ENCODE measurements at regions not wholly inside any gene's neighbourhood (a gene's known extent, or its start where the extent isn't known, plus 50 kb on each side); places are given as distances from the start of the nearest gene placed in this dataset.
"Not testable (repeated sequence)": the region's sequence is repeated elsewhere in the genome, so short reads cannot be mapped to it uniquely, and the experiment has no call there.

- Mint-ChIP-seq H3K27ac (no peak overlapping the region), H3K4me1 (no peaks in the 10 kb centered on the region), H3K9me3 (no peaks in the 10 kb centered on the region), H3K36me3 (no peaks in the 10 kb centered on the region), H3K4me3 (no peak overlapping the region), H3K27me3 (no peaks in the 10 kb centered on the region)
- CTCF ChIA-PET (ENCODE audit: partially characterized antibody): interaction anchor here (1.0 to 1.9 kb wide), 3 partner anchors 12 to 366 kb away, joined by 3 to 10 read pairs (median 3); partner anchors contain the start of gene RAP2C
- Histone ChIP-seq H3K4me1 (ENCODE audit: insufficient read depth, low read length) (no peaks in the 10 kb centered on the region), H3K27me3 (ENCODE audit: insufficient read depth, low read length) (no peaks in the 10 kb centered on the region), H3K27ac (ENCODE audit: low read depth, low read length) (no peak overlapping the region), H3K4me3 (ENCODE audit: low read length in 2 of 2) (no peak overlapping the region), H3K36me3 (ENCODE audit: insufficient read depth, low read length) (no peaks in the 10 kb centered on the region), H3K9me3 (ENCODE audit: control insufficient read depth in 1 of 2, low read length in 2 of 2) (no peaks in the 10 kb centered on the region)
- intact Hi-C loops (cut with micrococcal nuclease): loop anchor here (5.0 to 10.0 kb wide), 2 partner anchors 131 to 439 kb away; no protein-coding TSS in a partner anchor
- DNase-seq: no peak
- POLR2A ChIA-PET (ENCODE audit: partially characterized antibody): no interaction called here
Observed at GRCh38 chrX:131853440-131853839, 169.7 kb upstream of the STK26 start.

- Mint-ChIP-seq H3K9me3 (no peaks in the 10 kb centered on the region), H3K36me3 (no peaks in the 10 kb centered on the region), H3K4me3 (no peak overlapping the region), H3K27me3 (no peaks in the 10 kb centered on the region), H3K4me1 (no peaks in the 10 kb centered on the region), H3K27ac (no peak overlapping the region)
- no peak overlapping the region for H3K27ac ChIP-seq (ENCODE audit: low read depth, low read length)
- CTCF ChIA-PET (ENCODE audit: partially characterized antibody): interaction anchor here (0.7 to 1.9 kb wide), 8 partner anchors 13 to 760 kb away, joined by 3 to 10 read pairs (median 6); partner anchors contain the start of genes RAP2C and STK26
- H3K4me3 ChIP-seq (ENCODE audit: low read length in 2 of 2): no peak overlapping the region
- H3K36me3 ChIP-seq (ENCODE audit: insufficient read depth, low read length): no peaks in the 10 kb centered on the region
- no peaks in the 10 kb centered on the region for H3K27me3 ChIP-seq (ENCODE audit: insufficient read depth, low read length)
- DNase-seq: peak in 4 of 5 donors; percentile 26 to 33 (median 30)
- no peaks in the 10 kb centered on the region for H3K4me1 ChIP-seq (ENCODE audit: insufficient read depth, low read length)
- intact Hi-C loops (cut with micrococcal nuclease): loop anchor here (1.0 to 10.0 kb wide), 3 partner anchors 130 to 438 kb away; partner anchors contain the start of gene RAP2C
- H3K9me3 ChIP-seq (ENCODE audit: control insufficient read depth in 1 of 2, low read length in 2 of 2): no peaks in the 10 kb centered on the region
- POLR2A ChIA-PET (ENCODE audit: partially characterized antibody): interaction anchor here (0.6 kb wide), 1 partner anchor 1985 kb away, joined by 3 read pairs; no protein-coding TSS in a partner anchor
Observed at GRCh38 chrX:131854581-131854980, 168.5 kb upstream of the STK26 start.

GRCh38 chrX:131861088-131861787 is 161.9 kb upstream of the STK26 start:
- H3K9me3 Mint-ChIP-seq: peaks cover 0 to 3% (median 0%) of the 10 kb centered on the region in 8 donors
- no peaks in the 10 kb centered on the region for H3K27me3 ChIP-seq (ENCODE audit: insufficient read depth, low read length)
- H3K27me3 Mint-ChIP-seq: no peaks in the 10 kb centered on the region
- no peak overlapping the region for H3K27ac ChIP-seq (ENCODE audit: low read depth, low read length)
- ChIA-PET CTCF (ENCODE audit: partially characterized antibody) (no interaction called here), POLR2A (ENCODE audit: partially characterized antibody) (no interaction called here)
- H3K9me3 ChIP-seq (ENCODE audit: control insufficient read depth in 1 of 2, low read length in 2 of 2): no peaks in the 10 kb centered on the region
- H3K4me1 ChIP-seq (ENCODE audit: insufficient read depth, low read length): no peaks in the 10 kb centered on the region
- no peaks in the 10 kb centered on the region for H3K36me3 ChIP-seq (ENCODE audit: insufficient read depth, low read length)
- H3K4me3 Mint-ChIP-seq: no peak overlapping the region
- no peak overlapping the region for H3K4me3 ChIP-seq (ENCODE audit: low read length in 2 of 2)
- intact Hi-C loops (cut with micrococcal nuclease): no loop called here
- H3K4me1 Mint-ChIP-seq: no peaks in the 10 kb centered on the region
- no peaks in the 10 kb centered on the region for H3K36me3 Mint-ChIP-seq
- no peak for DNase-seq
- no peak overlapping the region for H3K27ac Mint-ChIP-seq

- Mint-ChIP-seq H3K27me3 (no peaks in the 10 kb centered on the region), H3K36me3 (no peaks in the 10 kb centered on the region), H3K9me3 (peaks cover 0 to 3% (median 0%) of the 10 kb centered on the region in 8 donors), H3K4me1 (no peaks in the 10 kb centered on the region), H3K4me3 (no peak overlapping the region), H3K27ac (no peak overlapping the region)
- Histone ChIP-seq H3K27ac (ENCODE audit: low read depth, low read length) (no peak overlapping the region), H3K4me3 (ENCODE audit: low read length in 2 of 2) (no peak overlapping the region), H3K36me3 (ENCODE audit: insufficient read depth, low read length) (no peaks in the 10 kb centered on the region), H3K9me3 (ENCODE audit: control insufficient read depth in 1 of 2, low read length in 2 of 2) (no peaks in the 10 kb centered on the region), H3K4me1 (ENCODE audit: insufficient read depth, low read length) (no peaks in the 10 kb centered on the region), H3K27me3 (ENCODE audit: insufficient read depth, low read length) (no peaks in the 10 kb centered on the region)
- intact Hi-C loops (cut with micrococcal nuclease): no loop called here
- DNase-seq: no peak
- ChIA-PET POLR2A (ENCODE audit: partially characterized antibody) (no interaction called here), CTCF (ENCODE audit: partially characterized antibody) (no interaction called here)
Observed at GRCh38 chrX:131862321-131862720, 160.8 kb upstream of the STK26 start.

- H3K36me3 Mint-ChIP-seq: no peaks in the 10 kb centered on the region
- Histone ChIP-seq H3K27ac (ENCODE audit: low read depth, low read length) (no peak overlapping the region), H3K27me3 (ENCODE audit: insufficient read depth, low read length) (no peaks in the 10 kb centered on the region), H3K4me3 (ENCODE audit: low read length in 2 of 2) (no peak overlapping the region), H3K9me3 (ENCODE audit: control insufficient read depth in 1 of 2, low read length in 2 of 2) (no peaks in the 10 kb centered on the region), H3K4me1 (ENCODE audit: insufficient read depth, low read length) (no peaks in the 10 kb centered on the region), H3K36me3 (ENCODE audit: insufficient read depth, low read length) (no peaks in the 10 kb centered on the region)
- intact Hi-C loops (cut with micrococcal nuclease): no loop called here
- no peaks in the 10 kb centered on the region for H3K27me3 Mint-ChIP-seq
- ChIA-PET CTCF (ENCODE audit: partially characterized antibody) (no interaction called here), POLR2A (ENCODE audit: partially characterized antibody) (no interaction called here)
- H3K4me1 Mint-ChIP-seq: no peaks in the 10 kb centered on the region
- H3K9me3 Mint-ChIP-seq: no peaks in the 10 kb centered on the region
- DNase-seq: no peak
- H3K4me3 Mint-ChIP-seq: no peak overlapping the region
- no peak overlapping the region for H3K27ac Mint-ChIP-seq
Observed at GRCh38 chrX:131869182-131869581, 153.9 kb upstream of the STK26 start.

- intact Hi-C loops (cut with micrococcal nuclease): no loop called here
- DNase-seq: no peak
- Mint-ChIP-seq H3K27me3 (no peaks in the 10 kb centered on the region), H3K36me3 (no peaks in the 10 kb centered on the region), H3K4me1 (no peaks in the 10 kb centered on the region), H3K9me3 (no peaks in the 10 kb centered on the region), H3K4me3 (no peak overlapping the region), H3K27ac (no peak overlapping the region)
- H3K36me3 ChIP-seq (ENCODE audit: insufficient read depth, low read length): no peaks in the 10 kb centered on the region
- H3K27ac ChIP-seq (ENCODE audit: low read depth, low read length): no peak overlapping the region
- POLR2A ChIA-PET (ENCODE audit: partially characterized antibody): no interaction called here
- no peak overlapping the region for H3K4me3 ChIP-seq (ENCODE audit: low read length in 2 of 2)
- H3K9me3 ChIP-seq (ENCODE audit: control insufficient read depth in 1 of 2, low read length in 2 of 2): no peaks in the 10 kb centered on the region
- H3K27me3 ChIP-seq (ENCODE audit: insufficient read depth, low read length): no peaks in the 10 kb centered on the region
- no peaks in the 10 kb centered on the region for H3K4me1 ChIP-seq (ENCODE audit: insufficient read depth, low read length)
- CTCF ChIA-PET (ENCODE audit: partially characterized antibody): no interaction called here
Observed at GRCh38 chrX:131874300-131874699, 148.8 kb upstream of the STK26 start.

- H3K4me1 Mint-ChIP-seq; H3K36me3 ChIP-seq (ENCODE audit: insufficient read depth, low read length); H3K4me3 Mint-ChIP-seq; H3K27me3 Mint-ChIP-seq; H3K27ac Mint-ChIP-seq; H3K36me3 Mint-ChIP-seq; H3K27ac ChIP-seq (ENCODE audit: low read depth, low read length); H3K9me3 Mint-ChIP-seq; H3K27me3 ChIP-seq (ENCODE audit: insufficient read depth, low read length); H3K4me1 ChIP-seq (ENCODE audit: insufficient read depth, low read length); DNase-seq; H3K4me3 ChIP-seq (ENCODE audit: low read length in 2 of 2); intact Hi-C loops (cut with micrococcal nuclease); CTCF ChIA-PET (ENCODE audit: partially characterized antibody); POLR2A ChIA-PET (ENCODE audit: partially characterized antibody); H3K9me3 ChIP-seq (ENCODE audit: control insufficient read depth in 1 of 2, low read length in 2 of 2): not testable (repeated sequence)
Observed at GRCh38 chrX:131875827-131876226, 147.3 kb upstream of the STK26 start.

Measured in CD4-positive, alpha-beta memory T cell (primary cell).